Uterus (tissue), 2 donors: ENCODE measurements at regions not wholly inside any gene's neighbourhood (a gene's known extent, or its start where the extent isn't known, plus 50 kb on each side); places are given as distances from the start of the nearest gene placed in this dataset.

ENCODE experiments used
- POLR2A ChIP-seq, 2 donors: fragments of 450-650 bp; IDR thresholded peaks; one replicate each; pipeline ENCODE4 v1.6.1; 2016; ENCODE audit warnings: antibody characterized with exemption in 2 of 2, mild to moderate bottlenecking in 1 of 2, moderate library complexity in 1 of 2
- TF ChIP-seq, protein P1 (sequence below), 4 experiments: fragments of 200-600 bp in 2 of 4; fragments of 450-650 bp in 2 of 4; sonication (generic) in 2 of 4; IDR thresholded peaks; one replicate each; pipeline ENCODE4 v1.5.1; 2016 to 2019; ENCODE audit warnings: antibody characterized with exemption in 4 of 4, mild to moderate bottlenecking in 2 of 4, moderate library complexity in 1 of 4

- TF ChIP-seq, protein P1, sequence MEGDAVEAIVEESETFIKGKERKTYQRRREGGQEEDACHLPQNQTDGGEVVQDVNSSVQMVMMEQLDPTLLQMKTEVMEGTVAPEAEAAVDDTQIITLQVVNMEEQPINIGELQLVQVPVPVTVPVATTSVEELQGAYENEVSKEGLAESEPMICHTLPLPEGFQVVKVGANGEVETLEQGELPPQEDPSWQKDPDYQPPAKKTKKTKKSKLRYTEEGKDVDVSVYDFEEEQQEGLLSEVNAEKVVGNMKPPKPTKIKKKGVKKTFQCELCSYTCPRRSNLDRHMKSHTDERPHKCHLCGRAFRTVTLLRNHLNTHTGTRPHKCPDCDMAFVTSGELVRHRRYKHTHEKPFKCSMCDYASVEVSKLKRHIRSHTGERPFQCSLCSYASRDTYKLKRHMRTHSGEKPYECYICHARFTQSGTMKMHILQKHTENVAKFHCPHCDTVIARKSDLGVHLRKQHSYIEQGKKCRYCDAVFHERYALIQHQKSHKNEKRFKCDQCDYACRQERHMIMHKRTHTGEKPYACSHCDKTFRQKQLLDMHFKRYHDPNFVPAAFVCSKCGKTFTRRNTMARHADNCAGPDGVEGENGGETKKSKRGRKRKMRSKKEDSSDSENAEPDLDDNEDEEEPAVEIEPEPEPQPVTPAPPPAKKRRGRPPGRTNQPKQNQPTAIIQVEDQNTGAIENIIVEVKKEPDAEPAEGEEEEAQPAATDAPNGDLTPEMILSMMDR (IDR thresholded peaks at IDR 0.05), result peak in 1 of 4 experiments; percentile 14
- TF ChIP-seq POLR2A (IDR thresholded peaks at IDR 0.05), result no peak
These were observed 190.6 kb downstream of the MAT2B start for GRCh38 chr5:163695830-163696578.
